ENCODE measurements at regions not wholly inside any gene's neighbourhood (a gene's known extent, or its start where the extent isn't known, plus 50 kb on each side); places are given as distances from the start of the nearest gene placed in this dataset.

DNA sequence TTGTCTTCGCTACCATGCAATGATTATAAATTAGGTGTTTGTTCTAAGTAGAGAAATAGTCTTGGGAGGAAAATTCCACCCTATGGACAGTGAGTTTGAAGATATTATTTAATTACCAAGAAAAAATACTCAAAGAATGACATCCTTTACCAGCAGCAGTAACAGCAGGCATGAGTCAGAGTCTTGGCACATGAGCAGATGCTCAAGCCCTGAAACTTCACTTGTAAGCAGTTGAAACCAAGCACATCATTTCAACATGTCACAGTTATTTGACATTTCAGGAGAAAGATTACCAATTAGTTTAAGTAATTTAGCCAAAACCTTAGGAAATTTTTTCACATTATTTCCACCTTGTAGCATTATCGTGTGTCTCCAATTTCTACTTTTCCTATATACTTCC is 99.2 kb downstream of the C12orf50 start:
- H3K4me1 Mint-ChIP-seq = no peaks in the 10 kb centered on the region
- H3K9me3 Mint-ChIP-seq = no peaks in the 10 kb centered on the region
- H3K4me3 Mint-ChIP-seq = no peak overlapping the region
- no peak overlapping the region for H3K27ac Mint-ChIP-seq
- H3K27me3 Mint-ChIP-seq = no peaks in the 10 kb centered on the region
- H3K36me3 Mint-ChIP-seq = no peaks in the 10 kb centered on the region

- H3K4me3 Mint-ChIP-seq = no peak overlapping the region
- H3K27me3 Mint-ChIP-seq = no peaks in the 10 kb centered on the region
- H3K9me3 Mint-ChIP-seq = no peaks in the 10 kb centered on the region
- H3K27ac Mint-ChIP-seq = no peak overlapping the region
- H3K4me1 Mint-ChIP-seq = no peaks in the 10 kb centered on the region
- no peaks in the 10 kb centered on the region for H3K36me3 Mint-ChIP-seq
Observed at GRCh38 chr12:87929346-87929745, 99.9 kb downstream of the C12orf50 start.

GRCh38 chr12:87928031-87928430 is 101.2 kb downstream of the C12orf50 start:
- Mint-ChIP-seq H3K36me3 (no peaks in the 10 kb centered on the region), H3K9me3 (no peaks in the 10 kb centered on the region), H3K4me1 (no peaks in the 10 kb centered on the region), H3K4me3 (no peak overlapping the region), H3K27ac (no peak overlapping the region), H3K27me3 (no peaks in the 10 kb centered on the region)

GRCh38 chr12:87925021-87925420 is 104.2 kb downstream of the C12orf50 start:
- H3K36me3 Mint-ChIP-seq = no peaks in the 10 kb centered on the region
- no peaks in the 10 kb centered on the region for H3K27me3 Mint-ChIP-seq
- no peak overlapping the region for H3K27ac Mint-ChIP-seq
- no peaks in the 10 kb centered on the region for H3K4me1 Mint-ChIP-seq
- H3K9me3 Mint-ChIP-seq = no peaks in the 10 kb centered on the region
- H3K4me3 Mint-ChIP-seq = no peak overlapping the region

GRCh38 chr12:87924149-87924548 is 105.1 kb downstream of the C12orf50 start:
- no peaks in the 10 kb centered on the region for H3K27me3 Mint-ChIP-seq
- H3K9me3 Mint-ChIP-seq = no peaks in the 10 kb centered on the region
- H3K27ac Mint-ChIP-seq = no peak overlapping the region
- no peaks in the 10 kb centered on the region for H3K36me3 Mint-ChIP-seq
- no peak overlapping the region for H3K4me3 Mint-ChIP-seq
- H3K4me1 Mint-ChIP-seq = no peaks in the 10 kb centered on the region

- no peaks in the 10 kb centered on the region for H3K4me1 Mint-ChIP-seq
- no peaks in the 10 kb centered on the region for H3K27me3 Mint-ChIP-seq
- no peak overlapping the region for H3K27ac Mint-ChIP-seq
- H3K9me3 Mint-ChIP-seq = no peaks in the 10 kb centered on the region
- no peaks in the 10 kb centered on the region for H3K36me3 Mint-ChIP-seq
- H3K4me3 Mint-ChIP-seq = no peak overlapping the region
Observed at GRCh38 chr12:87923361-87923760, 105.8 kb downstream of the C12orf50 start.

DNA sequence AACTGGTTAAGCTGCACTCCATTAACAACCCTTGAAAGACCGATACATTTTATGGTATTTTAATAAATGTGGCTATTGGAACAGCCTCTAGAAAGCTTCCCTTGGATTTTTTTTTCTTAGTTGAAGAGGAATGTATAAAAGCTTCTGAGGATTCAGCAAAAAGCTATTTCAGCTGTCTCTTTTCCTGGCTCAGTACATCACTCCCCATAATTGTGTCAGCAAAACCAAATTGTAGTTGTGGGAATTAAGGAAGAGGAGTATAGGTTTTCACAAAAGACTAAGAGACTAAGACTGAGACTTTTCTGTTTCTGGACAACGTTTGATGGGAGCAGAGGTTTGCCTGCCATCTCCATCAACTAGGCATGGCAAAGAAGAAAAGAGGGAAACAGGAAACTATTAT is 106.5 kb downstream of the C12orf50 start:
- Mint-ChIP-seq H3K27ac (no peak overlapping the region), H3K4me3 (no peak overlapping the region), H3K36me3 (no peaks in the 10 kb centered on the region), H3K4me1 (no peaks in the 10 kb centered on the region), H3K27me3 (no peaks in the 10 kb centered on the region), H3K9me3 (no peaks in the 10 kb centered on the region)

GRCh38 chr12:87921621-87922020 is 107.6 kb downstream of the C12orf50 start:
- no peaks in the 10 kb centered on the region for H3K36me3 Mint-ChIP-seq

GRCh38 chr12:87920139-87920538 is 109.1 kb downstream of the C12orf50 start:
- H3K27ac Mint-ChIP-seq = no peak overlapping the region
- no peaks in the 10 kb centered on the region for H3K27me3 Mint-ChIP-seq
- no peak overlapping the region for H3K4me3 Mint-ChIP-seq
- no peaks in the 10 kb centered on the region for H3K4me1 Mint-ChIP-seq
- no peaks in the 10 kb centered on the region for H3K36me3 Mint-ChIP-seq
- no peaks in the 10 kb centered on the region for H3K9me3 Mint-ChIP-seq

More at GRCh38 chr12:87921621-87922020, 107.6 kb downstream of the C12orf50 start:
- Mint-ChIP-seq H3K9me3 (no peaks in the 10 kb centered on the region), H3K27ac (no peak overlapping the region), H3K4me3 (no peak overlapping the region), H3K4me1 (no peaks in the 10 kb centered on the region), H3K27me3 (no peaks in the 10 kb centered on the region)

GRCh38 chr12:87901457-87901856 is 127.7 kb downstream of the C12orf50 start:
- H3K36me3 Mint-ChIP-seq = no peaks in the 10 kb centered on the region
- no peaks in the 10 kb centered on the region for H3K4me1 Mint-ChIP-seq
- no peaks in the 10 kb centered on the region for H3K9me3 Mint-ChIP-seq
- no peaks in the 10 kb centered on the region for H3K27me3 Mint-ChIP-seq
- no peak overlapping the region for H3K4me3 Mint-ChIP-seq
- no peak overlapping the region for H3K27ac Mint-ChIP-seq

GRCh38 chr12:87897662-87898061 is 131.5 kb downstream of the C12orf50 start:
- no peak overlapping the region for H3K4me3 Mint-ChIP-seq
- no peaks in the 10 kb centered on the region for H3K36me3 Mint-ChIP-seq
- no peaks in the 10 kb centered on the region for H3K27me3 Mint-ChIP-seq
- H3K9me3 Mint-ChIP-seq = no peaks in the 10 kb centered on the region
- no peak overlapping the region for H3K27ac Mint-ChIP-seq
- no peaks in the 10 kb centered on the region for H3K4me1 Mint-ChIP-seq

DNA sequence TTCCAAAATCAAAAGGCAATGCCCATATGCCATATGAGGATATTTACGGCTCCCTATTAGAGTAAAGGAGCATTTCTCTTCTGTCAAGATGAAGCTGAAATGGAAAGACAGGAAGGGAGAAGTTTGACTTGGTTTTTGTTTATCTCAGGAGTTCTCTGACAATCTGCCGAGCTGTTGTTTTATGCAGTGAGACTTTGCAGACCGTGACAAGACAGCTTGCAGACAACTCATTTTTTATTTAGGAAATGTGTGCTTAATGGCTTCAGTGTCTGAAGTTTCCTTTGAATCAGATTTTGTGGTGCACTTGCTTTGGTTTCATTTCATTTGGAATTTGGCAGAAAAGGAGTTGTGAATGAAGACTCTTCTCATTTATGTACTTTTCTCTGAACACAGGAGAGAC is 145.4 kb downstream of the C12orf50 start:
- no peaks in the 10 kb centered on the region for H3K9me3 Mint-ChIP-seq
- no peak overlapping the region for H3K4me3 Mint-ChIP-seq
- no peaks in the 10 kb centered on the region for H3K27me3 Mint-ChIP-seq
- H3K36me3 Mint-ChIP-seq = no peaks in the 10 kb centered on the region
- H3K27ac Mint-ChIP-seq = no peak overlapping the region
- H3K4me1 Mint-ChIP-seq = no peaks in the 10 kb centered on the region

- H3K4me3 Mint-ChIP-seq = no peak overlapping the region
- H3K27ac Mint-ChIP-seq = no peak overlapping the region
- no peaks in the 10 kb centered on the region for H3K9me3 Mint-ChIP-seq
- no peaks in the 10 kb centered on the region for H3K36me3 Mint-ChIP-seq
- no peaks in the 10 kb centered on the region for H3K27me3 Mint-ChIP-seq
- H3K4me1 Mint-ChIP-seq = no peaks in the 10 kb centered on the region
Observed at GRCh38 chr12:87879141-87879540, 150.1 kb downstream of the C12orf50 start.

- Mint-ChIP-seq H3K27me3 (no peaks in the 10 kb centered on the region), H3K4me3 (no peak overlapping the region), H3K4me1 (no peaks in the 10 kb centered on the region), H3K27ac (no peak overlapping the region), H3K36me3 (no peaks in the 10 kb centered on the region), H3K9me3 (no peaks in the 10 kb centered on the region)
Observed at GRCh38 chr12:87870493-87871460, 158.4 kb downstream of the C12orf50 start.

DNA sequence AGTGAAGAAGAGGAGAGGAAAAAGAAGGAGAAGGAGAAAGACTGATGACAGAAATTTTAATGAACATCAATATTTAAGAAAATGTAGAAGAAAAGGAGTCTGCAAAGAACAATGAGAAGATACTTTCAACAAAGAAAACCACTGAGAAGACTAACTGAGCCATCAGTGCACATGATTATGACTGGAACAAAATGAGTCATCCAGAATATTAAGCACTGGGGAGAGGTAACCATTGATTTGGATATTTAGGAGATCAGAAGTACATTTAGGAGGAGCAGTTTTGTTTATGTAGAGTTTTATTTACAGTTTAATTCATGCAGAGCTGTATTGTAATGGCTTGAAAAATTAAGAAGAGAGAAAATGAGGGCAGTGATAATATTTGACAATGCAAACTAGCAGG is 159.1 kb downstream of the C12orf50 start:
- H3K9me3 Mint-ChIP-seq = no peaks in the 10 kb centered on the region
- H3K4me1 Mint-ChIP-seq = no peaks in the 10 kb centered on the region
- H3K27me3 Mint-ChIP-seq = peaks cover 2% of the 10 kb centered on the region
- H3K4me3 Mint-ChIP-seq = no peak overlapping the region
- no peak overlapping the region for H3K27ac Mint-ChIP-seq
- no peaks in the 10 kb centered on the region for H3K36me3 Mint-ChIP-seq

DNA sequence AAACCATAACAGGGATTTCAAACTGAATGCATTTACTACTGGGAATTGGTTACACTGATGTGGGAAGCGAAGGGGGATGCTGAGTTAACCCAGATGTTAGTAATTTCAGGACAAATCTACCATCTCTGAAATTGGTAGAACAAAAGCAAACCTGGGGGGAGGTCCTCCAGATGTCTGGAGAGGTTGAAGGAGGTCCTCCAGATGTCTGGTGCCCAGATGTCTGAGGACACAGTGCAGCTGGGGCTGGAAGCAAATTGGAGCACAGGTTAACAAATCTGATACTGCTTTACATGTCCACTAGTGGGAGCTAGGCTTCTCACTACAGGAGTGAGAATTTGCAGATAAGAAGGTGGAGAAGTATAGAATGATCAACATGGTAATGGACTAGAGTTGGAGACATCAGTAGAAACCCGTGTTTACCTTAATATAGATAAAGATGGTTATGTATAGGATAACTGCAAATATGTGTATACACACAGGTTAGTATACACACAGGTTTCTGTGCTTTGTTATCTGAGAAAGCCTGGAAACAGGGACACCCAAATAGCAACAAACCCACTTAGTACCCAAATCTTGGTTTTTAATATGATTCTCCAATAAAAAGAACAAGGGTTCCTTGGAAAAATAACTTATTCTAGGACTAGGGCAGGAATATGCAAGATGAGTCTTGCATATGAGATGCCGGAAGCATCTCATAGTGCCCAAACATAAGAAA is 162.5 kb downstream of the C12orf50 start:
- H3K27me3 Mint-ChIP-seq = peaks cover 4% of the 10 kb centered on the region
- no peaks in the 10 kb centered on the region for H3K4me1 Mint-ChIP-seq
- no peaks in the 10 kb centered on the region for H3K9me3 Mint-ChIP-seq
- no peak overlapping the region for H3K4me3 Mint-ChIP-seq
- H3K27ac Mint-ChIP-seq = no peak overlapping the region
- H3K36me3 Mint-ChIP-seq = no peaks in the 10 kb centered on the region
